NCI-H82 (cell line): ENCODE measurements at regions not wholly inside any gene's neighbourhood (a gene's known extent, or its start where the extent isn't known, plus 50 kb on each side); places are given as distances from the start of the nearest gene placed in this dataset.

ENCODE experiments used
- DNase-seq: peaks from one replicate; lab custom pipeline; 2025; lab: John Stamatoyannopoulos, UW

DNA sequence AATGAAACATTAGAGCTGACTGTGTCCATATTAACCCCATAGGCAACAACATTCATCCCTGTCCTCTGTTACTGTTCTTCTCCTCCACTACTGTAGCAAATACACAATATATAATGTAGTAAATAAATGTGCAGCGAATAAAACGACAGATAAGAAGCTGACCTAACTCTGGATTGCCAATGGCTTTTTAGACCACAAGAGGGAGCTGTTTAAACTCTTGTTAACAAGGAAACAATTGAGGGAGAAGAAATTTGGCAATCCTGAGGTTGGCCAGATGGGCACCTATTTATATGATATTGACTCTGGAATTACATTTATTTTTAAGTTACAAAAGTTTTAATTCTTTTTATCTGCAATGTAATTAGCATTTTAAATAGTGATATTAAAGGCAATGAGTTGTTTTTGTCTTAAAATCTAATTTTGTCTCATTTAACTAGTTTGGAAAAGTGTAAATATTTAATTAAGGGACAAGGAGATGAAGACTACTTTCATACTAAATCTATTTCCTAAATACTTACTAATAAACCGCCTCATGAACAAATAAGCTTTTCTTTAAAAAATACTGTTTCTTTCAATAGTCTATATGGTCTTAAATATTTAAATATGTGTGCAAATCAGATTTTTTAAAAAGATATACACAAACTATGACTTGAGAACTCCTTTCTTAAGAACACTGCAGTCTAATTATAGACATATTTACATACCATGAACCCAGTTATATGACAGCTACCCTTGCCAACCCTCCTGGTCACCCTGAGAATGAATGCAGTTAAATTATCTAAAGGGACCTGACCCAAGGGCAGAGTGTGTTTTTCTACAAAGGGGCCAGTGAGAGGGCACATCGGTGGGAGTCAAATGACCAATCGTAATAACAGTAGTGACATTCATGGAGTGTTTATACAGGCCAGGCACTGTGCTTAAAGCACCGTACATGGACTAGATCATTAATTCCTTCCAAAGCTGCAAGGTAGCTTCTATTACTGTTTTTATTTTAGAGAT lies 52.9 kb upstream of the HPF1 start:
- DNase-seq, result peak; percentile 91

DNA sequence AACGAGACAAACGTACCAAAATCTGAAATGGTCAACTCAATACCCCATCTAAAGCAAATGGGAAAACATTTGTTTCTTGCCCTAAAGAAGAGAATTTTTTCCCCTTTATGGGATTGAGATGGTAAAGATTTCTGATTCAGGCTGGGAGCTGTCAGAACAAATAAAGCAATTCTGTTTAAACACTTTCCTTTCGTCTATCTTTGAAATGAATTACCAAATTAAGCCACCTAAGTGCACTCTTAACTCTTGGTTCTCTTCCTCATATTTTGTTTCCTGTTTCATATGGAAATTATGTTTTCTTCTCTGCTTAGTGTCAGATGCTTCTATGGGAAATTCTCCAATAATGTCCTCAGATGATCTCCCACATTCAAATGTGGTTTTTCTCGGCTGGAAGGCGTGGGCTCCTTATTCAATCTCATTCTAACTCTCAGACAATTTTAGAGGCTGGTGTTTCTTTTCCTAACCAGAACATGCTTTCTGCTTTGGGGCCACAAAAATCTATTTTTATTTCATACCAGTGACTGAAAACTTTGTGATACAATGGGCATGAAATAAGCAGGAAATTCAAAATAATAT lies 50.3 kb upstream of the HPF1 start:
- DNase-seq, result no peak
